ENCODE measurements at regions not wholly inside any gene's neighbourhood (a gene's known extent, or its start where the extent isn't known, plus 50 kb on each side); places are given as distances from the start of the nearest gene placed in this dataset.

- intact Hi-C loops (cut with DNase I, micrococcal nuclease), result no loop called here
- no peak for ATAC-seq
- DNase-seq, result no peak
These were observed 825.7 kb downstream of the OLFM4 start for GRCh38 chr13:53854321-53854720.

GRCh38 chr13:53856573-53857195 is 828.1 kb downstream of the OLFM4 start:
- no peak for ATAC-seq
- intact Hi-C loops (cut with DNase I, micrococcal nuclease), result no loop called here
- DNase-seq, result no peak

GRCh38 chr13:53863520-53863919 is 834.9 kb downstream of the OLFM4 start:
- no peak for DNase-seq
- intact Hi-C loops (cut with DNase I, micrococcal nuclease), result no loop called here
- ATAC-seq, result no peak

GRCh38 chr13:53873558-53873957 is 844.9 kb downstream of the OLFM4 start:
- intact Hi-C loops (cut with DNase I, micrococcal nuclease), result no loop called here
- ATAC-seq (no peak), DNase-seq (no peak)

GRCh38 chr13:53878861-53879260 is 850.2 kb downstream of the OLFM4 start:
- no peak for DNase-seq
- intact Hi-C loops (cut with DNase I, micrococcal nuclease), result no loop called here
- no peak for ATAC-seq

- intact Hi-C loops (cut with DNase I, micrococcal nuclease), result no loop called here
- DNase-seq, result no peak
- ATAC-seq, result no peak
These were observed 857.4 kb downstream of the OLFM4 start for GRCh38 chr13:53885997-53886396.

- no peak for ATAC-seq
- intact Hi-C loops (cut with DNase I, micrococcal nuclease), result no loop called here
- no peak for DNase-seq
These were observed 862.1 kb downstream of the OLFM4 start for GRCh38 chr13:53890696-53891095.

- DNase-seq, result no peak
- intact Hi-C loops (cut with DNase I, micrococcal nuclease), result no loop called here
- ATAC-seq, result no peak
These were observed 873.0 kb downstream of the OLFM4 start for GRCh38 chr13:53901593-53901992.

GRCh38 chr13:53907891-53908290 is 879.3 kb downstream of the OLFM4 start:
- intact Hi-C loops (cut with DNase I, micrococcal nuclease), result no loop called here
- DNase-seq, result no peak
- ATAC-seq, result no peak

GRCh38 chr13:53920916-53921315 is 892.3 kb downstream of the OLFM4 start:
- no peak for DNase-seq
- no peak for ATAC-seq
- intact Hi-C loops (cut with DNase I, micrococcal nuclease), result no loop called here

- ATAC-seq, result no peak
- intact Hi-C loops (cut with DNase I, micrococcal nuclease), result no loop called here
- DNase-seq, result no peak
These were observed 892.9 kb downstream of the OLFM4 start for GRCh38 chr13:53921473-53921872.

GRCh38 chr13:53941588-53942190 is 913.1 kb downstream of the OLFM4 start:
- no peak for DNase-seq
- intact Hi-C loops (cut with DNase I, micrococcal nuclease), result no loop called here
- no peak for ATAC-seq

- no peak for ATAC-seq
- intact Hi-C loops (cut with DNase I, micrococcal nuclease), result no loop called here
These were observed 917.9 kb downstream of the OLFM4 start for GRCh38 chr13:53946500-53946899.

GRCh38 chr13:53953183-53953582 is 924.6 kb downstream of the OLFM4 start:
- ATAC-seq, result no peak
- intact Hi-C loops (cut with DNase I, micrococcal nuclease), result no loop called here
- peak in 1 of 2 donors; percentile 23 for DNase-seq

More at GRCh38 chr13:53946500-53946899, 917.9 kb downstream of the OLFM4 start:
- no peak for DNase-seq
